Neuronal stem cell (in vitro differentiated cells): ENCODE measurements at regions not wholly inside any gene's neighbourhood (a gene's known extent, or its start where the extent isn't known, plus 50 kb on each side); places are given as distances from the start of the nearest gene placed in this dataset.

Source experiments
- DNase-seq: peaks from one replicate; pipeline ENCODE4 v3.0.0-alpha.2; 2013; ENCODE audit warnings: low spot score
- H2AFZ ChIP-seq: one replicate; pipeline ENCODE4 v1.6.1; 2013; ENCODE audit warnings: mild to moderate bottlenecking, low read length, inconsistent platforms
- H2AK5ac ChIP-seq: 2 replicates; pipeline ENCODE4 v1.6.1; 2013; ENCODE audit warnings: low read depth, mild to moderate bottlenecking, inconsistent platforms, low read length, moderate library complexity, mixed read lengths
- H2BK120ac ChIP-seq: 2 replicates; pipeline ENCODE4 v1.6.1; 2013; ENCODE audit warnings: low read depth, mild to moderate bottlenecking, inconsistent platforms, low read length, moderate library complexity, mixed read lengths
- H2BK12ac ChIP-seq: one replicate; pipeline ENCODE4 v1.6.1; 2013; ENCODE audit warnings: low read length, inconsistent platforms
- H2BK15ac ChIP-seq: 2 replicates; pipeline ENCODE4 v1.6.1; 2013; ENCODE audit warnings: mild to moderate bottlenecking, low read length, inconsistent platforms, mixed read lengths
- H2BK5ac ChIP-seq: one replicate; pipeline ENCODE4 v1.6.1; 2013; ENCODE audit warnings: inconsistent platforms, mild to moderate bottlenecking, low read length, moderate library complexity
- H3K14ac ChIP-seq: one replicate; pipeline ENCODE4 v1.6.1; 2013; ENCODE audit warnings: low read length, inconsistent platforms
- H3K18ac ChIP-seq: 2 replicates; pipeline ENCODE4 v1.6.1; 2013; ENCODE audit warnings: low read length, inconsistent platforms
- H3K23ac ChIP-seq: 2 replicates; pipeline ENCODE4 v1.6.1; 2013; ENCODE audit warnings: low read depth, mild to moderate bottlenecking, mixed read lengths, low read length, inconsistent platforms; ENCODE audit not compliant: poor library complexity
- H3K27ac ChIP-seq: replicated peaks from 3 replicates; pipeline ENCODE4 v1.5.1; 2013; ENCODE audit warnings: low read length, inconsistent platforms
- H3K27me3 ChIP-seq, 3 experiments: 2 replicates each; pipeline ENCODE4 v1.6.1; 2013; ENCODE audit warnings: low read length in 3 of 3, mild to moderate bottlenecking in 2 of 3, inconsistent platforms in 1 of 3, low read depth in 1 of 3, mixed read lengths in 1 of 3, moderate library complexity in 1 of 3; ENCODE audit not compliant: control insufficient read depth in 3 of 3, insufficient read depth in 3 of 3
- H3K36me3 ChIP-seq, 2 donors: replicated peaks in 1 of 2; 2 replicates each; pipeline ENCODE4 v1.6.1; 2013; ENCODE audit warnings: low read length in 2 of 2; ENCODE audit not compliant: control insufficient read depth in 2 of 2, insufficient read depth in 2 of 2
- H3K4ac ChIP-seq: 2 replicates; pipeline ENCODE4 v1.6.1; 2013; ENCODE audit warnings: inconsistent platforms, mild to moderate bottlenecking, low read length, moderate library complexity
- H3K4me1 ChIP-seq, 2 donors: 1 replicate in 1 of 2; 2 replicates in 1 of 2; pipeline ENCODE4 v1.6.1; 2013; ENCODE audit warnings: low read length in 2 of 2, low read depth in 1 of 2; ENCODE audit not compliant: control insufficient read depth in 2 of 2, insufficient read depth in 1 of 2
- H3K4me2 ChIP-seq: one replicate; pipeline ENCODE4 v1.6.1; 2013; ENCODE audit warnings: mild to moderate bottlenecking, low read length, inconsistent platforms; ENCODE audit not compliant: insufficient read depth, poor library complexity, severe bottlenecking
- H3K4me3 ChIP-seq, 2 donors: 2 replicates each; pipeline ENCODE4 v1.5.1; 2013; ENCODE audit warnings: low read length in 2 of 2, mild to moderate bottlenecking in 2 of 2, inconsistent platforms in 1 of 2, moderate library complexity in 1 of 2
- H3K79me1 ChIP-seq: one replicate; pipeline ENCODE4 v1.6.1; 2013; ENCODE audit warnings: low read depth, mild to moderate bottlenecking, inconsistent platforms, low read length, moderate library complexity
- H3K9ac ChIP-seq: one replicate; pipeline ENCODE4 v1.6.1; 2013; ENCODE audit warnings: mild to moderate bottlenecking, low read depth, low read length, inconsistent platforms; ENCODE audit not compliant: poor library complexity
- H3K9me3 ChIP-seq, 2 donors: replicated peaks in 1 of 2; 2 replicates each; pipeline versions ENCODE3 to v1.6.1; 2013; ENCODE audit warnings: low read length in 2 of 2, mild to moderate bottlenecking in 2 of 2, inconsistent platforms in 1 of 2, low read depth in 1 of 2, mixed read lengths in 1 of 2, moderate library complexity in 1 of 2; ENCODE audit not compliant: control insufficient read depth in 2 of 2, insufficient read depth in 1 of 2
- H4K8ac ChIP-seq: one replicate; pipeline ENCODE4 v1.6.1; 2013; ENCODE audit warnings: low read depth, mild to moderate bottlenecking, inconsistent platforms, low read length, moderate library complexity
- H4K91ac ChIP-seq: one replicate; pipeline ENCODE4 v1.6.1; 2013; ENCODE audit warnings: low read length, low read depth, mild to moderate bottlenecking, inconsistent platforms; ENCODE audit not compliant: poor library complexity
- WGBS, 2 donors: extraction: QIAGEN DNeasy Blood & Tissue Kit; methylation state at CpG; one replicate each; pipeline ENCODE4 v1.1.7; 2013; ENCODE audit warnings: missing lambda C conversion rate in 2 of 2, mixed read lengths in 1 of 2; ENCODE audit not compliant: insufficient read length in 2 of 2, insufficient replicate concordance in 1 of 2; ENCODE audit errors: extremely low coverage in 2 of 2; 5-methylcytosine and 5-hydroxymethylcytosine counted together

DNA sequence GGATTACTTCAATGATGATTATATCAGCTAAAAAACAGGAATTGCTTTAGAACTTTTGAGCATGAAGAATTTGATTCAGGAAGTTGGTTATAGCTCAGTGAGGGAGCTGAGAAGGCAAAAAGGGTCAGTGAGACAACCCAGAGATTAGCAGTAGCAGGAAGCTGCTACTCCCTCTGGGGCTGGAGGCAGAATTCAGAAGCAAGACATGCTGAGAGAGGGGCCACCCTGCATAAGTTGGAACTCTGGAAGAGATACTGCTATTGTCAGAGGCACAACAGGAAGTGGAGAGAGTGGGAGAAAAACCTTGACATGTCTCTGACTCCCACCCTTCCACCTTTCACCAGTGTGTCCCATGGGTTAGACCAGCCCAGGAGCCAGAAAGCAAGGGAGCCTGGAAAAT, 488.7 kb downstream of the ADRA2A start:
- H4K8ac ChIP-seq, result no peak overlapping the region
- no peaks in the 10 kb centered on the region for H3K79me1 ChIP-seq
- no peak overlapping the region for H3K18ac ChIP-seq
- no peak for DNase-seq
- H3K4me3 ChIP-seq, result no peak overlapping the region
- H2AFZ ChIP-seq, result no peak overlapping the region
- H3K23ac ChIP-seq, result no peak overlapping the region
- no peak overlapping the region for H2BK5ac ChIP-seq
- H3K4me2 ChIP-seq, result no peak overlapping the region
- H3K14ac ChIP-seq, result no peak overlapping the region
- H4K91ac ChIP-seq, result no peak overlapping the region
- no peaks in the 10 kb centered on the region for H3K36me3 ChIP-seq
- no peak overlapping the region for H2BK12ac ChIP-seq
- H2BK120ac ChIP-seq, result no peak overlapping the region
- no peak overlapping the region for H3K9ac ChIP-seq
- H3K4me1 ChIP-seq, result no peaks in the 10 kb centered on the region
- no peak overlapping the region for H3K4ac ChIP-seq
- no peaks in the 10 kb centered on the region for H3K9me3 ChIP-seq
- H2BK15ac ChIP-seq, result no peak overlapping the region
- no peaks in the 10 kb centered on the region for H3K27me3 ChIP-seq
- no peak overlapping the region for H2AK5ac ChIP-seq
- no peak overlapping the region for H3K27ac ChIP-seq

DNA sequence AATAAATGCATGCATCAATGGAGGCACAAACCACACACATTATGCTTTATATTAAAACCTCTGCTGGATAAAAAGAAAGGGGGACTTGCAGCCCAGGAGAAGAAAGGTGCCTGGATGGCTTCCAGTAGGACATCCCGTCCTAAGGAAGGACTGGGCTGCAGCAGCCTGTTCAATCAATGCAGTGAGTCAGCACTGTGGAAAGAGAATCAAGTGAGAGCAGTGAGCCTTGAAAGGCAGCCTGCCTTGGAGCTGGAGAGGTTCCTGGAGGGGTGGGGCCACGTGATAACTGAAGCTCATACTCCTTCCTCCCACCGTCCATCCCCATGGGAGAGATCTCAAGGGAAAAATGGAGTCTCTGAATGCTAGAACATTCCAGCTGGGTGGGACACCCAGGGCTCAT, 501.2 kb downstream of the ADRA2A start:
- Histone ChIP-seq H3K27me3 (no peaks in the 10 kb centered on the region), H3K9ac (no peak overlapping the region), H3K4ac (no peak overlapping the region), H2BK120ac (no peak overlapping the region), H2AFZ (no peak overlapping the region), H3K4me1 (no peaks in the 10 kb centered on the region), H3K4me3 (no peak overlapping the region), H3K18ac (no peak overlapping the region), H4K91ac (no peak overlapping the region), H3K4me2 (no peak overlapping the region), H2AK5ac (no peak overlapping the region), H3K27ac (no peak overlapping the region), H3K9me3 (peaks cover 0 to 2% of the 10 kb centered on the region in 2 donors), H3K14ac (no peak overlapping the region), H3K36me3 (no peaks in the 10 kb centered on the region), H2BK15ac (no peak overlapping the region), H3K23ac (no peak overlapping the region), H2BK12ac (no peak overlapping the region), H4K8ac (no peak overlapping the region), H2BK5ac (no peak overlapping the region), H3K79me1 (no peaks in the 10 kb centered on the region)
- WGBS, 2 donors, result no CpG with 5 or more reads among the region's 3 CpGs
- DNase-seq, result no peak

DNA sequence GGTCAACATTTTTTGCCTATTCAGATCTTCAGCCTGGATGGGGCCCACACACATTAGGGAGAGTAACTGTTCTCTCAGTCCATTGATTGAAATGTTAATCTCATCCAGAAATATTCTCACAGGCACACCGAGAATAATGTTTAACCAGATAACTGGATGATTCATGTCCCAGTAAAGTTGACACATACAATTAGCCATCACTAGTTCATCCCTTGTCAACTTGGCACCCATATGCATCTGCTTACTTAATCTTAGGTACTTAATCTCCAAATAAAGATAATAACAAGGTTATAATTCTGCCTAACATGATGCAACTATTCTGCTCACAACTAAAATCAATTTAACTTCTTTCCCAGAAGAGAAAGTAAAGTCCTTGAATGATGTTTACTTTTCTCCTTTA, 502.6 kb downstream of the ADRA2A start:
- no peak overlapping the region for H3K23ac ChIP-seq
- H3K9ac ChIP-seq, result no peak overlapping the region
- H3K4me3 ChIP-seq, result no peak overlapping the region
- no peaks in the 10 kb centered on the region for H3K4me1 ChIP-seq
- H4K91ac ChIP-seq, result no peak overlapping the region
- no peak overlapping the region for H2BK12ac ChIP-seq
- H3K4ac ChIP-seq, result no peak overlapping the region
- no peak overlapping the region for H2BK120ac ChIP-seq
- H3K36me3 ChIP-seq, result no peaks in the 10 kb centered on the region
- H3K9me3 ChIP-seq, result no peaks in the 10 kb centered on the region
- no peak overlapping the region for H2BK15ac ChIP-seq
- no peaks in the 10 kb centered on the region for H3K79me1 ChIP-seq
- no peak overlapping the region for H3K18ac ChIP-seq
- H3K27ac ChIP-seq, result no peak overlapping the region
- no CpG with 5 or more reads among the region's 1 CpG for WGBS, 2 donors
- H4K8ac ChIP-seq, result no peak overlapping the region
- H2BK5ac ChIP-seq, result no peak overlapping the region
- H3K4me2 ChIP-seq, result no peak overlapping the region
- no peak for DNase-seq
- no peak overlapping the region for H2AK5ac ChIP-seq
- H3K14ac ChIP-seq, result no peak overlapping the region
- H2AFZ ChIP-seq, result no peak overlapping the region
- H3K27me3 ChIP-seq, result no peaks in the 10 kb centered on the region

DNA sequence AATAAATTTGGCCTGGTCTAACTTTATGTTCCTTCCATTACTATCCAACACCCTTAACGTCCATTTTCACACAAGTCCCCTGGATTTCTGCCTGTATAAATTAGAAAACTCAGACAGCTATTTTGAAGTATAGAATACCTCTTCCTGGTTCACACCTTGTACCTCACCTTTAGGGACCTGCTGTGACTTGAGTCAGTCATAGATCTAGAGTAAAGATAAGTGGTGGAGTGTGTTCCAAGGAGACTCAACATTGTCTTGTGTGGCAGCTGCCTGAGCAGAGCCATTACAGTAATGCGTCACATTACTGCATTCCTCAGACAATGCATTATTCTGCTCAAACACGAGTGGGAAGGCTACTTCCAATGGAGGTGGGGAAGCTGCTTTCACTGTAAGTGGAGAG, 513.9 kb downstream of the ADRA2A start:
- Histone ChIP-seq H3K14ac (no peak overlapping the region), H2AFZ (no peak overlapping the region), H4K91ac (no peak overlapping the region), H3K9me3 (no peaks in the 10 kb centered on the region), H4K8ac (no peak overlapping the region), H2BK5ac (no peak overlapping the region), H2BK12ac (no peak overlapping the region), H3K27me3 (no peaks in the 10 kb centered on the region), H3K27ac (no peak overlapping the region), H3K4me2 (no peak overlapping the region), H3K79me1 (no peaks in the 10 kb centered on the region), H2BK15ac (no peak overlapping the region), H3K23ac (no peak overlapping the region), H3K18ac (no peak overlapping the region), H3K4me3 (no peak overlapping the region), H3K4ac (no peak overlapping the region), H2AK5ac (no peak overlapping the region), H3K36me3 (no peaks in the 10 kb centered on the region), H3K9ac (no peak overlapping the region), H3K4me1 (no peaks in the 10 kb centered on the region), H2BK120ac (no peak overlapping the region)
- DNase-seq, result no peak
- WGBS, 2 donors, result no CpG with 5 or more reads among the region's 3 CpGs
